Activated CD4-positive, CD25-positive, alpha-beta regulatory T cell treated with anti-CD3 and anti-CD28 coated beads, Interleukin-2, amount 50 U/mL, for 24 hours (primary cell): ENCODE measurements at regions not wholly inside any gene's neighbourhood (a gene's known extent, or its start where the extent isn't known, plus 50 kb on each side); places are given as distances from the start of the nearest gene placed in this dataset.
A peak's percentile ranks its signal among the peaks of the same experiment; 100 is the strongest.

ENCODE experiments used
- ATAC-seq, 2 donors: fragments of 150-1000 bp; cut with Tn5 transposase; one replicate each; pipeline ENCODE4 v1.10.0; 2021; ENCODE audit warnings: mild to moderate bottlenecking in 1 of 2, moderate library complexity in 1 of 2

GRCh38 chrX:22665818-22666217, 333.9 kb upstream of the DDX53 start:
- ATAC-seq = no peak

GRCh38 chrX:22666441-22666840, 333.3 kb upstream of the DDX53 start:
- ATAC-seq = no peak

- ATAC-seq = no peak
Measured at GRCh38 chrX:22674932-22675331, 324.8 kb upstream of the DDX53 start.

GRCh38 chrX:22686138-22686541, 313.6 kb upstream of the DDX53 start:
- ATAC-seq = no peak

GRCh38 chrX:22689290-22689689, 310.5 kb upstream of the DDX53 start:
- ATAC-seq = no peak

GRCh38 chrX:22690116-22690515, 309.6 kb upstream of the DDX53 start:
- ATAC-seq = no peak

- no peak for ATAC-seq
Measured at GRCh38 chrX:22691966-22692565, 307.7 kb upstream of the DDX53 start.

GRCh38 chrX:22698151-22698550, 301.6 kb upstream of the DDX53 start:
- ATAC-seq = no peak

- ATAC-seq = no peak
Measured at GRCh38 chrX:22699581-22700091, 300.1 kb upstream of the DDX53 start.

- ATAC-seq = no peak
Measured at GRCh38 chrX:22712942-22713341, 286.8 kb upstream of the DDX53 start.

- no peak for ATAC-seq
Measured at GRCh38 chrX:22730542-22730941, 269.2 kb upstream of the DDX53 start.

- ATAC-seq = no peak
Measured at GRCh38 chrX:22737541-22737940, 262.2 kb upstream of the DDX53 start.

GRCh38 chrX:22739276-22739675, 260.5 kb upstream of the DDX53 start:
- no peak for ATAC-seq

- no peak for ATAC-seq
Measured at GRCh38 chrX:22740836-22741235, 258.9 kb upstream of the DDX53 start.

- no peak for ATAC-seq
Measured at GRCh38 chrX:22742174-22742573, 257.6 kb upstream of the DDX53 start.

GRCh38 chrX:22746081-22746480, 253.7 kb upstream of the DDX53 start:
- ATAC-seq = no peak

- peak in 1 of 2 donors; percentile 30 for ATAC-seq
Measured at GRCh38 chrX:22748093-22748999, 251.4 kb upstream of the DDX53 start.

GRCh38 chrX:22758807-22759481, 240.8 kb upstream of the DDX53 start:
- ATAC-seq = no peak

- ATAC-seq = no peak
Measured at GRCh38 chrX:22760513-22761057, 239.2 kb upstream of the DDX53 start.

- ATAC-seq = no peak
Measured at GRCh38 chrX:22788221-22788620, 211.5 kb upstream of the DDX53 start.

GRCh38 chrX:22795671-22796070, 204.1 kb upstream of the DDX53 start:
- no peak for ATAC-seq

- no peak for ATAC-seq
Measured at GRCh38 chrX:22800360-22800759, 199.4 kb upstream of the DDX53 start.

GRCh38 chrX:22800806-22801205, 199.0 kb upstream of the DDX53 start:
- no peak for ATAC-seq
